Neural cell (in vitro differentiated cells): ENCODE measurements at regions not wholly inside any gene's neighbourhood (a gene's known extent, or its start where the extent isn't known, plus 50 kb on each side); places are given as distances from the start of the nearest gene placed in this dataset.

Experiments used
- small RNA-seq, 3 experiments: library from RNA; depleted of rRNA; stranded (forward); fragments of <200 nt; gene quantifications; one replicate each; pipeline ENCODE3, GENCODE V24; 2012

Small RNA genes lying in the stretch of these regions (small RNA-seq; reads per million reads assigned to genes)
- 0 to 1.2 (median 0) reads per million in 3 experiments for gene RF00019
